Naive thymus-derived CD4-positive, alpha-beta T cell (primary cell): ENCODE measurements at regions not wholly inside any gene's neighbourhood (a gene's known extent, or its start where the extent isn't known, plus 50 kb on each side); places are given as distances from the start of the nearest gene placed in this dataset.

ENCODE experiments used
- ATAC-seq: fragments of 150-1000 bp; cut with Tn5 transposase; 2 replicates; pipeline ENCODE4 v1.10.0; 2021; ENCODE audit warnings: mild to moderate bottlenecking, moderate library complexity
- CTCF ChIA-PET: fragments of 350-600 bp; sonication (Branson Sonifier 250); formaldehyde crosslinking; loops from one replicate; lab custom pipeline; 2021; ENCODE audit warnings: antibody characterized with exemption; lab: Charles Lee
- POLR2A ChIA-PET: fragments of 350-600 bp; sonication (Branson Sonifier 250); formaldehyde crosslinking; loops from one replicate; lab custom pipeline; 2021; ENCODE audit warnings: antibody characterized with exemption, inconsistent platforms; lab: Charles Lee
- DNase-seq, 9 donors: peaks; one replicate each; pipeline versions ENCODE4 v3.0.0 to v3.0.0-alpha.2; 2020 to 2022; ENCODE audit warnings: mixed read lengths in 1 of 9
- H3K27ac ChIP-seq: one replicate; pipeline ENCODE4 v1.7.0; 2013; ENCODE audit warnings: mild to moderate bottlenecking, low read depth, low read length, moderate library complexity
- H3K27me3 ChIP-seq, 2 donors: one replicate each; pipeline ENCODE4 v1.7.0; 2013; ENCODE audit warnings: low read length in 2 of 2, mild to moderate bottlenecking in 2 of 2, moderate library complexity in 2 of 2; ENCODE audit not compliant: control insufficient read depth in 2 of 2, insufficient read depth in 2 of 2
- H3K36me3 ChIP-seq, 3 experiments: 1 replicate in 2 of 3; 2 replicates in 1 of 3; pipeline ENCODE4 v1.7.0; 2013; ENCODE audit warnings: low read length in 3 of 3, mild to moderate bottlenecking in 3 of 3, moderate library complexity in 1 of 3; ENCODE audit not compliant: insufficient read depth in 3 of 3, control insufficient read depth in 2 of 3
- H3K4me1 ChIP-seq, 2 donors: one replicate each; pipeline ENCODE4 v1.7.0; 2013; ENCODE audit warnings: low read length in 2 of 2, mild to moderate bottlenecking in 2 of 2, moderate library complexity in 1 of 2; ENCODE audit not compliant: control insufficient read depth in 2 of 2, insufficient read depth in 2 of 2
- H3K4me3 ChIP-seq: 2 replicates; pipeline ENCODE4 v1.7.0; 2013; ENCODE audit warnings: mild to moderate bottlenecking, low read length
- H3K9me3 ChIP-seq, 3 experiments: 1 replicate in 2 of 3; 2 replicates in 1 of 3; pipeline ENCODE4 v1.7.0; 2013; ENCODE audit warnings: low read length in 3 of 3; ENCODE audit not compliant: control insufficient read depth in 2 of 3
- H3K27ac Mint-ChIP-seq, 9 donors: one replicate each; pipeline ENCODE4 v1.8.0; 2020 to 2022; ENCODE audit warnings: mixed read lengths in 9 of 9, mild to moderate bottlenecking in 8 of 9, moderate library complexity in 5 of 9, inconsistent platforms in 2 of 9
- H3K27me3 Mint-ChIP-seq, 5 donors: one replicate each; pipeline ENCODE4 v1.8.0; 2021 to 2022; ENCODE audit warnings: mixed read lengths in 5 of 5, mild to moderate bottlenecking in 1 of 5
- H3K36me3 Mint-ChIP-seq, 5 donors: one replicate each; pipeline ENCODE4 v1.8.0; 2020 to 2022; ENCODE audit warnings: mixed read lengths in 5 of 5, mild to moderate bottlenecking in 3 of 5, inconsistent platforms in 1 of 5
- H3K4me1 Mint-ChIP-seq, 7 donors: one replicate each; pipeline ENCODE4 v1.8.0; 2020 to 2022; ENCODE audit warnings: mixed read lengths in 7 of 7, mild to moderate bottlenecking in 3 of 7, inconsistent platforms in 1 of 7
- H3K4me3 Mint-ChIP-seq, 10 donors: one replicate each; pipeline ENCODE4 v1.8.0; 2020 to 2022; ENCODE audit warnings: mild to moderate bottlenecking in 10 of 10, mixed read lengths in 10 of 10, moderate library complexity in 6 of 10, inconsistent platforms in 2 of 10
- H3K9me3 Mint-ChIP-seq, 11 donors: one replicate each; pipeline ENCODE4 v1.8.0; 2020 to 2022; ENCODE audit warnings: mixed read lengths in 11 of 11, mild to moderate bottlenecking in 4 of 11, inconsistent platforms in 1 of 11, moderate library complexity in 1 of 11
- intact Hi-C, 2 donors: fragments of 100-400 bp; cut with micrococcal nuclease; formaldehyde crosslinking; loops; one replicate each; pipeline ENCODE4 v1.15.1; 2023

GRCh38 chr12:79508622-79509021 is 182.1 kb downstream of the PAWR start:
- peaks cover 0 to under 1% (median 0%) of the 10 kb centered on the region in 3 experiments for H3K9me3 ChIP-seq
- H3K27ac ChIP-seq, result no peak overlapping the region
- no peaks in the 10 kb centered on the region for H3K36me3 ChIP-seq
- DNase-seq (no peak), ATAC-seq (no peak)
- H3K4me1 ChIP-seq, result no peaks in the 10 kb centered on the region
- CTCF ChIA-PET, result no interaction called here
- POLR2A ChIA-PET, result no interaction called here
- no peaks in the 10 kb centered on the region for H3K4me1 Mint-ChIP-seq
- no peak overlapping the region for H3K27ac Mint-ChIP-seq
- no peak overlapping the region for H3K4me3 Mint-ChIP-seq
- intact Hi-C loops, result no loop called here
- peaks cover 0 to 24% (median 2%) of the 10 kb centered on the region in 11 donors for H3K9me3 Mint-ChIP-seq
- peaks cover 0 to 5% (median 0%) of the 10 kb centered on the region in 5 donors for H3K27me3 Mint-ChIP-seq
- no peaks in the 10 kb centered on the region for H3K27me3 ChIP-seq
- H3K4me3 ChIP-seq, result no peak overlapping the region
- no peaks in the 10 kb centered on the region for H3K36me3 Mint-ChIP-seq
